Kidney glomerular epithelial cell (primary cell): ENCODE measurements at regions not wholly inside any gene's neighbourhood (a gene's known extent, or its start where the extent isn't known, plus 50 kb on each side); places are given as distances from the start of the nearest gene placed in this dataset.
"Not testable (repeated sequence)": the region's sequence is repeated elsewhere in the genome, so short reads cannot be mapped to it uniquely, and the experiment has no call there.

Source experiments
- DNase-seq: peaks from one replicate; lab custom pipeline; 2025; lab: John Stamatoyannopoulos, UW

DNA sequence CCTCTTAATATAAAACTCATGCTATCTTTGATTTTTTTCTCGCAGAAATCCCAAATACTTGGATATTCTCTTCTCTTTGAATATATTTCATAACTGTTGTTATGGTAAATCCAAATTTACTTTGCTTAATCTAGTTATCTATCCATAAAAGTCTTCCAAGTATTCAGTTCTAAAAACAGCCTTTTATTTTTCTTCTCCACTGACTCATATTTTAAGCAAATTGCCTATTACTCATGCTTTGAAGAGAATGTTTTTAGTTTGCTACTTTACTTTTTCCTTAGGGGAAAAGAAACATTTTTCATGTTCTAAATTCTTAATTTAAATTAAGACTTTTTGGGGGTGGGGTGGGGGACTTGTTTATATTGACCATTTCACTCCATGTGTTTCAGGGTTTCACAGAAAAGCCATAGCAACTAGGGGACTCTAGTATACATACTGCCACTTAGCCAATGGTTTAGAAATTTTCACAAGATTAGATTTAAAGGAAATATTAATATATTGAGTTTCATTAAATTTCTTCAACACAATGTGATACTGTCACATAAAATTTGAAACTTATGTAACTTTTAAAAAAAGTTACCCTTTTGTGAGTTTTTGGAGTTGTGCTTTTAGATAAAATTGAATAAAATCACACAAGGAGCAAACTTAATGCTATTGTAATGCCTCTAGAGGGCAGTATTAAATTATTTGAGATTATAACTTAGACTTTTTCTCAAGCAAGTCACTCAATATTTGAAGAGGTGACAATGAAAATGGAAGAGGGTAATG lies 545.8 kb upstream of the ARRDC3 start:
- peak; percentile 57 for DNase-seq

DNA sequence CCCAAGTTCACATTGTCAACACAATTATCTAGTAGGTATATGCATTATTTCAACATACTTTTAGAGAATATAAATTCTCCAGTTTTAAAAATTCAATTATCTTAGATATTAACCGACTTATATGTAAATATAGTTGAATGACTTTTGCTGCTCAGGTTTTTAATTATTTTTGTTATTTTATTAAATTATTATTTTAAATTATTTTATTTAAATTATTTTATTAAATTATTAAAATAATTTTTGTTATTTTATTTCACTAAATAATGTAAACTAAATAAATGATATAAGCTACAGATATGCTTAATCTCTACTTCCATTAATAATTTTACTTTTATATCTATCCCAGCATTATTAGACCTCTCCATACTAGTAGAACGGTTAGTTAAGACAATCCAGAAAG lies 544.3 kb upstream of the ARRDC3 start:
- DNase-seq: no peak

DNA sequence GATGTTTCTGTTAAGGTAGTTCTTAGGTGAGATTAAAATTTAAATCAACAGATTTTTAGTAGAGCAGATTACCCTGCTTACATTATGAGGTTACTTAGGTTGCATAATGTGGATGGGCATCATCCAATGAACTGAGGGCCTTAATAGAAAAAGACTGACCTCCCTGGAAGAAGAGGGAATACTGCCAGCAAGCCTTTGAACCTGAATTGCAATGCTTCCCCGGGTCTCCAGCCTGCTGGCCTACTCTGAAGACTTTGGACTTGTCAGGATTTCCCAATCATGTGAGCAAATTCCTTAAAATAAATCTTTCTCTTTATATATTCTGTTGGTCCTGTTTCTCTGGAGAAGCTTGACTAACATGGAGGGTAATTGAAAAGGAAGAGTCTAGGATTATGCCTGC lies 542.1 kb upstream of the ARRDC3 start:
- DNase-seq: no peak

DNA sequence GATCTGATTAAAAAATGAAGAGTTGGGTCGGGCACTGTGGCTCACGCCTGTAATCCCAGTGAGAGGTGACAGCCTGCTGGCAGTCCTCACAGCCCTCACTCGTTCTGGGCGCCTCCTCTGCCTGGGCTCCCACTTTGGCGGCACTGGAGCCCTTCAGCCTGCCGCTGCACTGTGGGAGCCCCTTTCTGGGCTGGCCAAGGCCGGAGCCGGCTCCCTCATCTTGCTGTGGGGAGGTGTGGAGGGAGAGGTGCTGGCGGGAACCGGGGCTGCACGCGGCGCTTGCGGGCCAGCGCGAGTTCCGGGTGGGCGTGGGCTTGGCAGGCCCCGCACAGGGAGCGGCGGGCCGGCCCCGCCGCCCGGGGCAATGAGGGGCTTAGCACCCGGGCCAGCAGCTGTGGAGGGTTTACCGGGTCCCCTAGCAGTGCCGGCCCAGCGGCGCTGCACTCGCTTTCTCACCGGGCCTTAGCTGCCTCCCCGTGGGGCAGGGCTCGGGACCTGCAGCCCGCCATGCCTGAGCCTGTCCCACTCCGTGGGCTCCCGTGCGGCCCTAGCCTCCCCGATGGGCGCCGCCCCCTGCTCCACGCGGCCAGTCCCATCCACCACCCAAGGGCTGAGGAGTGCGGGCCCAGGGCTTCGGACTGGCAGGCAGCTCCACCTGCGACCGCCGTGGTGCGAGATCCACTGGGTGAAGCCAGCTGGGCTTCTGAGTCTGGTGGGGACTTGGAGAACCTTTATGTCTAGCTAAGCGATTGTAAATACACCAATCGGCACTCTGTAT lies 534.1 kb upstream of the ARRDC3 start:
- not testable (repeated sequence) for DNase-seq

DNA sequence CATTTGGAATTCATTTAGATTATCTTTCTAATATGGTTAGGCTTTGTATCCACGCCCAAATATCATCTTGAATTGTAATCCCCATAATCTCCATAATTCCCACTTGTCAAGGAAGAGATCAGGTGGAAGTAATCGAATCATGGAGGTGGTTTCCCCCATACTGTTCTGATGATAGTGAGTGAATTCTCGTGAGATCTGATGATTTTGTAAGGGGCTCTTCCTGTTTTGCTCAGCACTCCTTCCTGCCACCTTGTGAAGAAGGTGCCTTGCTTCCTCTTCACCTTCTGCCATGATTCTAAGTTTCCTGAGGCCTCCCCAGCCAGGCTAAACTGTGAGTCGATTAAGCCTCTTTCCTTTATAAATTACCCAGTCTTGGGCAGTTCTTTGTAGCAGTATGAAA lies 527.5 kb upstream of the ARRDC3 start:
- no peak for DNase-seq

DNA sequence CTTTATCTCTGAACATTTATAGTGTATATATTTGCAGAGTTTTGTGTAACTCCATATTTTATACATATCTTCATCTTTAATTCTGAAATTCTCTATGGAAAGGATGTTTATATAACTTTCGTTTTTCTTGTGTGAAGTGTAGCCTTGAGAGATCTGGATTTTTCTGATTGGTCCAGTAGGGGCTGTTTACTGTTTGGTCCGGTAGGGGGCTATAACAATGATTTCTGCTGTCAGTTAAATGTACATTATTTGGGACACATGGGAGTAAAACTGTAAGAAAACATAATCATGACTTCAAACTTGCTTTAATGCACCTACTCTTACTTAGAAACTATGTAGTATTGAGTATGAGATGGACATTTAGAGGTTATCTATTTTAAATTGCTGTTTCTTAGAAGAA lies 527.1 kb upstream of the ARRDC3 start:
- no peak for DNase-seq

DNA sequence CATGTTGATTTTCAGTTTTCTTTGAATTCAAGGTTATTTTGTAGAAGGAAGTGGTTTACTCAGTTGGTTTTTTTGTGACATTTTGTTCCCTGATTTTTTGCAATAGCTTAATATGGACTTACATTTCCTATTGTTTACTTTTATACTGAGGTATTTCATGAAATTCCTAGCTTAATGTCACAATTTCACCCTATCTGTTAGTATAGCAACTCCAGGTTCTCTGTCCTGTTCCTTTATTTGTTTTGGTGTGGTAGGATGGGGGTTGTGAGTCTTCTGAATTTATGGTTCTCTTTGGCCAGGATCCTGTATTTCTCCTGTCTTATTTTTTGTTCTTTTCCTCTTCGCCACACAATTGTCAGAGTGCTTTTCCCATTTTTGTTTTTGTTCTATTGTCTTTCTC lies 523.4 kb upstream of the ARRDC3 start:
- no peak for DNase-seq

DNA sequence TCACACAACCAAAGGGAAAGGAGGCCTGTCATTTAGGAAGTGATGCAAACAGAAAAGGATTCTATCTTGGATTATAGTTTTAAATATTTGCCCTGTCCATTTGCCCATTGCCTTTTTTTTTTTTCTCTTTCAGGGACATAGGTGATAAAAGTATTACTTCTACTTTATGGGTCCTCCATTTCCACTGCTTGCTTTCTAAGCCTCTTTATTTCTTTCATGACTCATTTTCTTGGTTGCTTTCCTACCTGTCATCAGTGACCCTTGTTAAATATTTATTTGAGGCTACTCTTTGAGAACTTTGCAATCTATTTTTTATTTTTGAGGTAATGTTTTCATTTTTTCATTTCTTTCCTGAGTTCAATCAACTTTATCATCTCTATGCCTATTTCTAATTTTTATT lies 522.9 kb upstream of the ARRDC3 start:
- DNase-seq: no peak

DNA sequence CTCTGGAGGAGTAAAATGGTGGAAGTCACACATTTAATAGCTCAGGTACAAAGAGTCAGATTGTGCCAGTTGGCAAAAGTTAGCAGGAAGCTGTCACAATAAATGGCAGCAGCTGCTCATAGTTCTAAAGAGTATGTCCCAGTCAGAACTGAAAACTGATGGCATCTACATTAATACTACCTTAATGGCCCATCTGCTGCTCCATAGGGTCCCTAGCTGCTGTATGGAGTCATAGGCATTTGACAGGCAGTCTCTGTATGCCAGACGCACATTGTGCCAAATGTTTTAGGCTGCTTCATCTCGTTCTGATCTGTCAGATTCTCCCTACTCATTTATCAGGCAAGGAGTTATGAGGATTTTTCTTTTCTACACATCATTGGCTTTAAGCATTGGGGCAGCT lies 515.8 kb upstream of the ARRDC3 start:
- DNase-seq: no peak

DNA sequence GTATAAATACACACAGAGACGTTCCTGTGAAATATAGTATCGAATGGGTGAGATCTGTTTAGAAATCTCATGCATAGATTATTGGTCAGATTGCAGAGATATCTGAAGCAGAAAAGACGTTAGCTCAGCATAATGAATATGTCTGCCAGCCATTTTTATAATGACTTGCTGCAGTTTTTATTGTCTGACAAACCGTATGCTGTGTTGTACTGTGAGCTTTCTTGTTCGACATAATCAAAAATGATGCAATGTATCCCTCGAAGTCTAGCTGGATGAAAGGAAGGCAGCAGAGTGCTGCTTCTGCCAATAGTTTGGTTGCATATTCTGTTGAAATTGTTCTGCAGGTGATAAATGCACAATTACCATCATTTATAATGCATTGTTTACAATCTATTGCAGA lies 514.9 kb upstream of the ARRDC3 start:
- DNase-seq: no peak

DNA sequence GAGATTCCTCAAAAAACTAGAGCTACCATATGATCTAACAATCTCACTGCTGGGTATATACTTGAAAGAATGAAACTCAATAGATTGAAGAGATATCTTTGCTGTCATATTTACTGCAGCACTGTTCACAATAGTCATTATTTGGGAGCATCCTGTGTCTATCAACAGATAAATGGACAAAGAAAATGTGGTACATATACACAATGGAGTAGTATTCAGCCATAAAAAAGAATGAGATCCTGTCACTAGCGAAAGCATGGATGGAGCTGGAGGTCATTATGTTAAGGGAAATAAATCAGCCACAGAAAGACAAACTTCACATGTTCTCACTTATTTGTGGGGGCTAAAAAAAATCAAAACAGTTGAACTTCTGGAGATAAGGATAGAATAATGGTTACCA lies 505.7 kb upstream of the ARRDC3 start:
- DNase-seq: no peak

DNA sequence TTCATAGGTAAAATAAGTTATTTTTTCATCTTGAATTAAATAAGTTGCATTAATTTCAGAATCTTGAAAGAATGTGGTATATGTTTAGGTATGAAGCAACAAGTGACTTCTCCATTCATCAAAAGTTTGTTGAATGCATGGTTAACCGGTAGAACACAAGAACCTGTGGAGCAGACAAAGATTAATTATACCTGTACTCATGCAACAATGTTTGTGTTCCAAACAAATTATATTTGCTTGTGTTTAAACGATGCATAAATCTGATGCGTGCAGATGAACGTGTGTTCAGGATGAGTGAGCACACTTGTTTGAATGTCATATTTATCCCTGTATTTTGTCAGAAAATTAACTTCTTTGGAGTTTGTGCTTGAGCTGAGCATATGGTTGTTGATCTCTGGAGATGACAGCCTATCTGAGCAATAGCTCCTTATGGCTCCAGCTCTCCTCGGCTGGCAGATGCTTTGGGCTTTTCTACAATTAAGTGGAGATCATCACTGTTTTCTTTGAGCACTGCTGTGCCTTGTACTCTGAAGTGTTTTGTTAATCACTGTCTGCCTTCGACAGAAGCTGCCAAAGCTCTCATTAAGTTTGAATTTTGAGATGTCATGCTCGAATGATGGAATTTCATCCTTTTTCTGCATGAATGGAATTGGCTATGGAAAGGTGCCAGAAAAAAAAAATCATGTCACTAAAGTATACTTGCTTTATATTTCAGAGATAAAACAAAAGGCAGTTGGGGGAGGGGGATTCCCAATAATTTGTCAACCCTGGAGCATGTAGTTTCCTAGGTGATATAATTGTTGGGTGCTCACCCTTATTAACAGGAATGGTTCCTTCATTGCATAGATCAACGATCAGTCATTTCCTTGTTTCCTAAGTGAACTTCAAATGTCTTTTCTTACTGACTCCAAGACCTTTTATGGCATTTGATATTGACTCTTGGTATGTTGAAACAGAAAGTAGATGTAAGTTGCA lies 502.5 kb upstream of the ARRDC3 start:
- peak; percentile 73 for DNase-seq

DNA sequence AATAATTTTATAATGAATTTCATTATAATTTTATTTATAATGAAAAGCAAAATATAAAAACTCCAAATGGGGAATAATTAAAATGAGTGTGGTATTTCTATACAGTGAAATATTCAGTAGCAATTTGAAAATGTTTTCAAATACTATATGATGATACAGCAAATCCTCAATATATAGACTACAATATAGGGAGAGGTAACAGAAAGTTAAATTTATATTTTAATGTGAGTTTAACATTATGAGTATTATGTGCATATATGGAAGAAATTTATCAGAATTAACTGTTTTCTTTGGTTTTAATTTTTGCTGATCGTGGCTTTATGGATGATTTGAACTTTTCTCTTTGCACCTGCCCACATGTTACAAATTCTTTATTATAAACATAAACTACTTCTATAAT lies 500.9 kb upstream of the ARRDC3 start:
- DNase-seq: no peak

DNA sequence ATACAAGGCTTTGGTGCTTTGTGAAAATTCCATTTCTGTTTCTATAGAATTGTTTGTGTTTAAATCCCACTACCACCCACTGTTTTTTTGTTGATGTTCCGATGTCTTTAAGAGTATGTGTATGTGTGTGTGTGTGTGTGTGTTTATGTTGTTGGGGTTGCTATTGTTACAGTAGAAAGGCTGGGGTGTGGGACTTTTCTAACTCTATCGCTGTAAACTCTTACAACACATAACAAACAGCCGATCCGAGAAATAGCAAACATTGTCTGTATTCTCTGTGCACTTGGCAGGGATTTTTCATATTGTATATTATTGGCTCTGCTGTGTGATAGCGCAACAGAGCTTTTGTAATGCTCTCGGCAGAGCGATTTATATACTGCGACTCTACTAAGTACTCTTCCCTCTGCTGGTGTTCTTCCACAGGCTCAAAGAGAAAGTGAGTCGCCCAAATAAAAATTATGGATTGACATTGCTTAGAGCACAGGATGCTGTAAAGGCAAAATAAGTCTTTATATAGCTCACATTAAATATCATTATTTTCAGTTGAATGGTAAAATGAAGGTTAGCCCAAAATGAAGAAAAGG lies 492.2 kb upstream of the ARRDC3 start:
- DNase-seq: no peak

DNA sequence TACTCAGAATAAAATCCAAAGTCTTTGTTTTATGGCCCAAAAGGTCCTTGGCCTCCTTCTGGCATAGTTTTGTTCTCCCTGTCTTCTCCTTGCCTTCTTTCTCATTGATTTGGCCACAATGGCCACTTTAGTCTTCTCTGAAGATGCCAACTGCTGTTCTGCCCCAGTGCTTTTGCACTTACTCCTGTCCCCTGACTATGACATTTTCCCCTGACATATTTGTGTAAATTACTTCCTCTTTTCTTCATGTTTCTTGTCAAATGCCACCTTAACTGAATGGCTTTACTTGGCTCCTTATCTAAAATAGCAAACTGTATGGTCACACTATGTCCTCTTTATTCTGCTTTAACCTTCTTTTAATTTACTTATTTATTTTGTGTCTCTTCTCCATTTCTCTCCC lies 484.7 kb upstream of the ARRDC3 start:
- no peak for DNase-seq

DNA sequence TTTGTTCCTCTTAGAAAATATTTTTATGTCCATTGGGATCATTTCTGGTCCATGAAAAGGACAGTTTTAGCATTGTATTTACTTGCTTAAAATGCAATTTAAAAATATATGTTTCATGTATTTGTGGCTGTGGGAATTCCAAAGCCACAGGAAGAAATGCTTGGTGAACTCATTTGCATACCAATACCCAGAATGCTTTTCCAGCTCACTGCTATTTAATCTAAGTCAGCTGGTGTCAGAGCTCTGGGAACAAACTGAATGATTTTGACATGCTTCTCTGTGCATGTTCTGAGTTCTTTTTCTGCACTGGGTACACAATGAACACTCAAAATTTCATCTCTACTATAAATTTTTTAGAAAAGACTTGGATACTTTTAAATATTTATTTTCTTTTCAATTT lies 482.8 kb upstream of the ARRDC3 start:
- no peak for DNase-seq

DNA sequence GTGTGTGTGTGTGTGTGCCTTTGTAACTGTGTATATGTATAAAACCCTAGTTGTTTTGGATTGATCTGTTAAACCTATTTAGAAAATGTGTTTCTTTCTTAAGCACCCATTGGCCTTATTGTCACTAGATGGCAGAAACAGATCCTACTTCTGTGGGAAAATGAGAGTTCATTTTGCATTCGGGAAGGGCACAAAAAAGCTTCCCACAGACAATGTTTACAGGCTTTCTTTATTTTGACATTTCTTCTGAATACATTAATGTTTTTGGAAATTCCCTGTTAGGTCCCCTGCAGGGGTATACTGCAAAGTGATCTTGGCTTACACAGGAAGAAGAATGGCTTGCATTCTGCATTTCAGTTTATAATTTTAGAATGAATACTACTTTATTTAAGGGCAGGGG lies 481.8 kb upstream of the ARRDC3 start:
- no peak for DNase-seq

DNA sequence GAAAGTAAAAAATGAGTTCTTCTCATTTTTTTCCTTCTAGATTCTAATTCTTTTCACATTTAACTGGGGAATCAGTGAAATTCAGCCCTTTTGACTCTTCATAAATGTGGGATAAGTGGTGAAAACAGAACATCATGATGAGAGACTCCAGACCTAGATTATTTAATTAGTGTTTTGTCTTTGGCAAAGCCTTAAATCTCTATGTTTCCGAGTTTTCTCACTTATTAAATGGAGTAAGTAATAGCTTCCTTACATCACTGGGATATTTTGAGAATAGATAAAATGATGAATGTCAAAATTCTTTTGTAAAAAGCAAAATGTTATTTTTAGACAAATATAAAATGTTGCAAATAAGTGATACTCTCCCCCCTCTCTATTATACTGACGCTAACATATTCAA lies 468.6 kb upstream of the ARRDC3 start:
- DNase-seq: no peak

DNA sequence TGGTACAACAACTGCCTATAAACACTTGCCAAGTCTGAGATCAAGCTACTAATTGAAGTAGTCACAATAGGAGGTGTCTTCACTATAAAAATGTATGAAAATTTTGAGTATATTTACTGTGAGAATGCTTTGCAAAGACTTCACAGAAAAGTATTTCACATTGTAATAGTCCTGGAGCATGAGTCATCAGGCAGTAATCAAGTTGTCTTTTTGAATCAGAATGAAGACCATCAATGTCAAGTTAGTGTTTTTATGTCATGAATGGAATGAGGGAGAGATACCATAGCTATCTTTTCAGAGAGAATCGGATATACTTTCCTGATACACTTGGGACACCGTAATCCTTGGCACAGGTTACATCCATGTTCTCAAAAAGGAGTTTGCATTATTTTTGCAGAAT lies 466.9 kb upstream of the ARRDC3 start:
- DNase-seq: no peak

DNA sequence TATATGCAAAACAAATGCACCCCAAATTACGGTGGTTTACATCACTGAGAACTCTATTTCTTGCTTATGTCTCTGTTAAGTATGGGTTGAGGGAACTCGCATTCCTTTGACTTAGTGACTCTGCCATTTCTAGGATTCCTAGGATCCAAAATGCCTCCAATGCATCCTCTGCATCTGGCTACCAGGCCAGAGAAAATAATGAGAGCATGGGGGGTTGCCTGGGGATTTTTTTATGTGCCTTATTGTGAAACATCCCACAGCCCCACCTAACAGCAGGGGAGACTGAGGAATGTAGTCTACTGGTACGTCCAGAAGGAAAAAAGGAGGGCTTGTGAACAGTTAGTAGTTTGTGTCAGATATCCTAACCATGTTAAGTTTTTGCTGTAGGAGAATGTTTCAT lies 466.0 kb upstream of the ARRDC3 start:
- DNase-seq: no peak

DNA sequence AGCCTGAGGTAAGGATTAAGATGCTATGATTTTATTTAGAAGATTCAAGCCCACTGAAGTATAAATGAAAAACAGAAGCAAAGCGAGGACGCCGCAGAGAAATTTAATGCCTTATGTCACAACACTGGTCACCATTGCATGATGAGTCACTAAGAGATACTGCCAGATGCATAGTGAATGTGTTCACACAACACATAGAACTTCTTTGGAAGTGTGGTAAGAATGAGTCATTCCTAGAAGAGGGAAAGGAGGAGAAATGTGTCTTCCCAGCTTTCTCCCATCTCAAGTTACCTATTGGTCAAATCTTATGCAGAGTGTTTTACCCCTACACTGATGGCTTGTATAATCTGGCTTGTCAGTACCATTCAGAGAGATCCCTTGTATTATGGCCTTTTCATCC lies 465.3 kb upstream of the ARRDC3 start:
- DNase-seq: no peak

DNA sequence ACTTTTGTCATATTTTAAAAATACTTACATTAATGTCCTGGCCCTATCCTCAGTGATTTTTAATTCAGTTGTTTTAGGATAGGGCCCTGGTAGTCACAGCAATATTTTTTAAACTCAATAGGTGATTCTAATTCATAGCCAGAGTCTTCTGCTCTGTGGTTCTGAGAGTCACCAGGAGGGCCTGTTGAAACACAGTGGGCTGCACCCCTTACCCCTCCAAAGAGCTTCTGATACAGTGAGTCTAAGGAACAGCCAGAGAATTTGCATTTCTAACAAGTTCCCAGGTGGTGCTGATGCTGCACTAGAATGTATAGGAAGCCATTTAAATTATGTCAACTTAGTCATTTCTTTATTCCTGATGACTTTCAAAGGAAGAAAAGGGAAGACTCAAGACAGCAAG lies 458.3 kb upstream of the ARRDC3 start:
- no peak for DNase-seq
